NB4 (cell line): ENCODE measurements at regions not wholly inside any gene's neighbourhood (a gene's known extent, or its start where the extent isn't known, plus 50 kb on each side); places are given as distances from the start of the nearest gene placed in this dataset.

Experiments used
- CTCF ChIP-seq: IDR thresholded peaks from one replicate; pipeline ENCODE4 v1.5.1; 2012; ENCODE audit warnings: low read depth, low read length
- MAX ChIP-seq: IDR thresholded peaks from 2 replicates; pipeline ENCODE4 v1.6.1; 2011; ENCODE audit warnings: low read depth, low read length
- MYC ChIP-seq: IDR thresholded peaks from 2 replicates; pipeline ENCODE4 v1.6.1; 2011; ENCODE audit warnings: low read depth, low read length

- TF ChIP-seq CTCF = no peak
- TF ChIP-seq MYC = no peak
- TF ChIP-seq MAX = no peak
Observed at GRCh38 chr3:6180171-6180570, 680.7 kb upstream of the GRM7 start.
